Breast epithelium (tissue), 4 donors: ENCODE measurements at regions not wholly inside any gene's neighbourhood (a gene's known extent, or its start where the extent isn't known, plus 50 kb on each side); places are given as distances from the start of the nearest gene placed in this dataset.
"Not testable (repeated sequence)": the region's sequence is repeated elsewhere in the genome, so short reads cannot be mapped to it uniquely, and the experiment has no call there.

ENCODE experiments used
- DNase-seq, 2 donors: peaks; one replicate each; pipeline ENCODE4 v3.0.0-alpha.2; 2019; ENCODE audit warnings: low spot score in 2 of 2
- H3K27ac ChIP-seq, 2 donors: fragments of 200-600 bp; sonication (generic) in 1 of 2; one replicate each; pipeline ENCODE4 v1.5.1; 2016 to 2019; ENCODE audit warnings: mild to moderate bottlenecking in 1 of 2
- H3K27me3 ChIP-seq, 2 donors: fragments of 200-600 bp; sonication (generic) in 1 of 2; one replicate each; pipeline versions ENCODE4 v1.5.1 to v1.6.0; 2017 to 2019; ENCODE audit warnings: control low read depth in 1 of 2, mild to moderate bottlenecking in 1 of 2
- H3K36me3 ChIP-seq: fragments of 200-600 bp; one replicate; pipeline ENCODE4 v1.5.1; 2019
- H3K4me1 ChIP-seq, 2 donors: fragments of 200-600 bp; sonication (generic); one replicate each; pipeline ENCODE4 v1.5.1; 2016 to 2019; ENCODE audit warnings: control low read depth in 1 of 2
- H3K4me3 ChIP-seq, 3 donors: fragments of 200-600 bp; sonication (generic); 1 replicate in 2 of 3; 2 replicates in 1 of 3; pipeline ENCODE4 v1.5.1; 2016 to 2019; ENCODE audit warnings: mild to moderate bottlenecking in 3 of 3, moderate library complexity in 2 of 3
- H3K9me3 ChIP-seq, 2 donors: fragments of 200-600 bp; sonication (generic) in 1 of 2; one replicate each; pipeline ENCODE4 v1.5.1; 2016 to 2019; ENCODE audit warnings: control low read depth in 1 of 2
- POLR2A ChIP-seq: fragments of 450-650 bp; IDR thresholded peaks from one replicate; pipeline ENCODE4 v1.6.1; 2016; ENCODE audit warnings: antibody characterized with exemption, mild to moderate bottlenecking, moderate library complexity
- POLR2AphosphoS5 ChIP-seq, 3 donors: sonication (generic); formaldehyde crosslinking; IDR thresholded peaks; one replicate each; pipeline ENCODE4 v1.6.1; 2017; ENCODE audit warnings: antibody characterized with exemption in 3 of 3
- intact Hi-C: fragments of 100-400 bp; cut with DNase I; formaldehyde crosslinking; loops from one replicate; pipeline ENCODE4 v1.15.1; 2023; ENCODE audit warnings: low total_unique reads
- TF ChIP-seq, protein P1 (sequence below), 3 donors: fragments of 450-650 bp; IDR thresholded peaks; one replicate each; pipeline ENCODE4 v1.5.1; 2016 to 2017; ENCODE audit warnings: antibody characterized with exemption in 3 of 3, mild to moderate bottlenecking in 3 of 3, moderate library complexity in 3 of 3

DNA sequence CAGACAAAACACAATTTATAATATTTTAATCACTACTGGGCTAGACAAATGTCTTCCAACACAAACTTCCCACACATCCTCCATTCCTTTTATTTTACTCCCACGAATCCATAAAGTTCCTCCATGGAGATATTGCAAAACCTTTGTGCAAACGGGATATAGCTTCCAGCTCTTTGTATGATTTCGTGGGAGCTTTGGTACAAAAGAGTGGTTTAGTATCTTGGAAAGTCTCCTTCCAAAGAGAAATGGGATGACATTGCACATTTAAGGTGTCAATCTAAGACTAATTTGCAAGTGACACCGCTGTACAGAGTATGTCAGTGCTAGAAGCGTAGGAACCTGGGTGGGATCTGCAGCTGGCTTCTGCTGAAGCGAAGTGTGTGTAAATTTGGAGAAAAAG lies 455.2 kb upstream of the RUNX1 start:
- TF ChIP-seq POLR2A (no peak), POLR2AphosphoS5 (IDR thresholded peaks at IDR 0.05) (no peak)
- TF ChIP-seq, protein P1, sequence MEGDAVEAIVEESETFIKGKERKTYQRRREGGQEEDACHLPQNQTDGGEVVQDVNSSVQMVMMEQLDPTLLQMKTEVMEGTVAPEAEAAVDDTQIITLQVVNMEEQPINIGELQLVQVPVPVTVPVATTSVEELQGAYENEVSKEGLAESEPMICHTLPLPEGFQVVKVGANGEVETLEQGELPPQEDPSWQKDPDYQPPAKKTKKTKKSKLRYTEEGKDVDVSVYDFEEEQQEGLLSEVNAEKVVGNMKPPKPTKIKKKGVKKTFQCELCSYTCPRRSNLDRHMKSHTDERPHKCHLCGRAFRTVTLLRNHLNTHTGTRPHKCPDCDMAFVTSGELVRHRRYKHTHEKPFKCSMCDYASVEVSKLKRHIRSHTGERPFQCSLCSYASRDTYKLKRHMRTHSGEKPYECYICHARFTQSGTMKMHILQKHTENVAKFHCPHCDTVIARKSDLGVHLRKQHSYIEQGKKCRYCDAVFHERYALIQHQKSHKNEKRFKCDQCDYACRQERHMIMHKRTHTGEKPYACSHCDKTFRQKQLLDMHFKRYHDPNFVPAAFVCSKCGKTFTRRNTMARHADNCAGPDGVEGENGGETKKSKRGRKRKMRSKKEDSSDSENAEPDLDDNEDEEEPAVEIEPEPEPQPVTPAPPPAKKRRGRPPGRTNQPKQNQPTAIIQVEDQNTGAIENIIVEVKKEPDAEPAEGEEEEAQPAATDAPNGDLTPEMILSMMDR (IDR thresholded peaks at IDR 0.05), result no peak
- Histone ChIP-seq H3K27me3 (no peaks in the 10 kb centered on the region), H3K9me3 (no peaks in the 10 kb centered on the region), H3K4me3 (no peak overlapping the region), H3K36me3 (no peaks in the 10 kb centered on the region), H3K27ac (no peak overlapping the region), H3K4me1 (no peaks in the 10 kb centered on the region)
- intact Hi-C loops, result no loop called here
- no peak for DNase-seq

DNA sequence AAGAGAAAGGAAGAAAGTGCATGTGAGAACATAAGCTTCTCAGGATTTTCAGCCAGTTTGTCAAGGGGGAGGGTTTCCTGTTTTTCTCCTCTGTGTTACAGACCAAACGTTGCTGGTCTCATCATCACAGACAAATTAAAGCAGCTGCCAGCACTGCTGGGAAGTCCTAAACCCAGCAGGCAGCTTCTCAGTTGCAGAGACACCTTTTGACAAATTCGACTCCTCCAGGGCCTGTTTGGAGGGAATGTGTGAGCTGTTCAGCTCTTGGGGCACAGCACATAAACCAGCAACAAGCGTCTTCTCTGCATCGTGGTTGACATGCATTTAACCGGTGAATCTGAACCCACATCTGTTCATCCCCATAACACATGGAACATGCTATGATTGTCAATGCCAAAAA lies 454.6 kb upstream of the RUNX1 start:
- no peaks in the 10 kb centered on the region for H3K9me3 ChIP-seq
- H3K27me3 ChIP-seq, result no peaks in the 10 kb centered on the region
- H3K27ac ChIP-seq, result no peak overlapping the region
- H3K36me3 ChIP-seq, result no peaks in the 10 kb centered on the region
- TF ChIP-seq, protein P1 (IDR thresholded peaks at IDR 0.05), result no peak
- TF ChIP-seq POLR2AphosphoS5 (IDR thresholded peaks at IDR 0.05) (no peak), POLR2A (no peak)
- no peaks in the 10 kb centered on the region for H3K4me1 ChIP-seq
- DNase-seq, result no peak
- intact Hi-C loops, result no loop called here
- H3K4me3 ChIP-seq, result no peak overlapping the region

DNA sequence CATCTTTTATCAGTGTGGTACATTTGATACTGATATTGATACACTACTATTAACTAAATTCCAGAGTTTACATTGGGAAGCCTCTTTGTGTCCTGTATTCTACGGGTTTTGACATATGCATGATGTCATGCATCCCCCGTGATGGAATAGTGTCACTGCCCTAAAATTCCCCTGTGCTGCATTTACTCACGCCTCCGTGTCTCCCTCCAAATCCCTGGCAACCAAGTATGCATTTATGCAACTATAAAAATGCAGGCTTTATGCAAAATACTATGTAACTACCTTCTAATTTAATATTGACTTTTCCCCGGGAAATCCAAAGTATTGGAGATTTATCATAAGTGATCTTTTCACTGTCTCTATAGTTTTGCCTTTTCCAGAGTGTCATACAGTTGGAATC lies 453.7 kb upstream of the RUNX1 start:
- H3K36me3 ChIP-seq, result no peaks in the 10 kb centered on the region
- H3K4me3 ChIP-seq, result no peak overlapping the region
- intact Hi-C loops, result no loop called here
- no peaks in the 10 kb centered on the region for H3K27me3 ChIP-seq
- H3K27ac ChIP-seq, result no peak overlapping the region
- no peak for DNase-seq
- TF ChIP-seq, protein P1 (IDR thresholded peaks at IDR 0.05), result no peak
- no peak for TF ChIP-seq POLR2A
- TF ChIP-seq POLR2AphosphoS5 (IDR thresholded peaks at IDR 0.05), result no peak
- H3K4me1 ChIP-seq, result no peaks in the 10 kb centered on the region
- no peaks in the 10 kb centered on the region for H3K9me3 ChIP-seq

- DNase-seq, intact Hi-C loops, H3K4me3 ChIP-seq, H3K27ac ChIP-seq, H3K4me1 ChIP-seq, H3K27me3 ChIP-seq, H3K36me3 ChIP-seq, H3K9me3 ChIP-seq: not testable (repeated sequence)
Measured at GRCh38 chr21:35497522-35497921, 448.4 kb upstream of the RUNX1 start.

DNA sequence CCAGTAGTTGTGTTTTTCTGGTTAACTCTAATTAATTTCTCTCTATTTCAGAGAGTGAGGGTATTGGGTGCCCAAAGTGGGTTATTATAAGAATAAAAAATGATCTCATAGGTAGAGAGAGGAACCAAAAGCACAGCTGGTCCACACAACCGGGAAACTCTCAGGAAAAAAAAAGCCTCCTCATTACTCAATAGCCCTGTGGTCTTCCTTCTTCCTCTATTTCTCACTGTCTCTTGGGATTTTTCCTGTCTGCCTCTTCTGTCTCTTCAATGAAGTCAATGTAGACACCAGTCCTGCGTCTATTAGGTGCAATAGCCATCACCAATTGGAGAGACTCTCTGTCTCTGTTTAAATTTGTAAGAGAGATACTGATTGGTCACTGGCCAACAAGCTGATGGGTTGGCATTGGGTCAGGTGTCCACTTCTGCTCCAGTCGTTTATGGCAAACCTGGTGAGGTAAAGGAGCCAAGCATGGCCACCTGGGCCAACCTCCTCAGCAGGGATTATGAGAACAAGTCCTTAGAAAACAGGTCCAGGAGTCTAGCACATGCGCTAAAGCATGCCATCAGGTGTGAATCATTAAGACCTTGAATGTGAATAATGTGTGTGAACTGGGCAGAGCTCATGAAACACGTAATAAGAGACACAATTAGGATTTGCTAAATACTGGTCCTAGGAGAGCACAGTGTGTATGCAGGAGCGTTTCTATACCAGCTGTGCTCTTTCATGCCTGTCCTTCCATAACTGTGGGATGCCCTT lies 443.0 kb upstream of the RUNX1 start:
- TF ChIP-seq POLR2A, result no peak
- TF ChIP-seq, protein P1 (IDR thresholded peaks at IDR 0.05), result no peak
- TF ChIP-seq POLR2AphosphoS5 (IDR thresholded peaks at IDR 0.05), result no peak
- Histone ChIP-seq H3K36me3 (no peaks in the 10 kb centered on the region), H3K27me3 (no peaks in the 10 kb centered on the region), H3K9me3 (no peaks in the 10 kb centered on the region), H3K27ac (no peak overlapping the region), H3K4me3 (no peak overlapping the region), H3K4me1 (no peaks in the 10 kb centered on the region)
- intact Hi-C loops, result no loop called here
- no peak for DNase-seq
